GM23338 (cell line): ENCODE measurements at regions not wholly inside any gene's neighbourhood (a gene's known extent, or its start where the extent isn't known, plus 50 kb on each side); places are given as distances from the start of the nearest gene placed in this dataset.

Source experiments
- ATAC-seq: fragments of 200-7000 bp; cut with Tn5 transposase; 3 replicates; pipeline ENCODE4 v1.9.1; 2020
- DNase-seq: peaks from one replicate; pipeline ENCODE4 v3.0.0-alpha.2; 2015; ENCODE audit warnings: low spot score
- H2AFZ ChIP-seq: fragments of 200-600 bp; sonication (generic); 2 replicates; pipeline ENCODE4 v1.8.0; 2016; ENCODE audit warnings: antibody characterized with exemption, mild to moderate bottlenecking, moderate library complexity
- H3F3A ChIP-seq: fragments of 200-600 bp; sonication (generic); replicated peaks from 2 replicates; pipeline ENCODE4 v1.8.0; 2017; ENCODE audit warnings: antibody characterized with exemption, mixed run types, low read depth
- H3K27ac ChIP-seq: fragments of 200-600 bp; sonication (generic); 2 replicates; pipeline ENCODE4 v1.6.1; 2016; ENCODE audit warnings: low read depth
- H3K27me3 ChIP-seq: fragments of 200-600 bp; sonication (generic); 2 replicates; pipeline ENCODE4 v1.8.0; 2016; ENCODE audit warnings: mild to moderate bottlenecking, mixed run types, moderate library complexity; ENCODE audit not compliant: insufficient read depth
- H3K36me3 ChIP-seq: fragments of 200-600 bp; sonication (generic); 2 replicates; pipeline ENCODE4 v1.8.0; 2016; ENCODE audit warnings: mild to moderate bottlenecking; ENCODE audit not compliant: insufficient read depth
- H3K4me1 ChIP-seq: fragments of 200-600 bp; sonication (generic); 2 replicates; pipeline ENCODE4 v1.8.0; 2016; ENCODE audit warnings: mild to moderate bottlenecking, moderate library complexity; ENCODE audit not compliant: insufficient read depth
- H3K4me2 ChIP-seq: fragments of 200-600 bp; sonication (generic); 2 replicates; pipeline ENCODE4 v1.7.1; 2017; ENCODE audit warnings: mixed run types
- H3K4me3 ChIP-seq: fragments of 200-600 bp; sonication (generic); 2 replicates; pipeline ENCODE4 v1.6.1; 2016; ENCODE audit warnings: mixed run types
- H3K79me2 ChIP-seq: fragments of 200-600 bp; sonication (generic); replicated peaks from 2 replicates; pipeline ENCODE4 v1.8.0; 2017; ENCODE audit warnings: mild to moderate bottlenecking; ENCODE audit not compliant: insufficient read depth
- H3K9me2 ChIP-seq: fragments of 200-600 bp; sonication (generic); 2 replicates; pipeline ENCODE4 v1.8.0; 2017; ENCODE audit not compliant: insufficient read depth
- H4K20me1 ChIP-seq: fragments of 200-600 bp; sonication (generic); replicated peaks from 2 replicates; pipeline ENCODE4 v1.8.0; 2017; ENCODE audit warnings: mild to moderate bottlenecking; ENCODE audit not compliant: insufficient read depth
- H3K27ac Mint-ChIP-seq: 2 replicates; pipeline ENCODE4 v1.8.0; 2020; ENCODE audit warnings: inconsistent platforms, mild to moderate bottlenecking, moderate library complexity, mixed read lengths
- H3K27me3 Mint-ChIP-seq: 3 replicates; pipeline ENCODE4 v1.8.0; 2022; ENCODE audit warnings: low read depth, mild to moderate bottlenecking, moderate library complexity, mixed read lengths, inconsistent platforms; ENCODE audit not compliant: insufficient read depth, poor library complexity
- H3K36me3 Mint-ChIP-seq: 3 replicates; pipeline ENCODE4 v1.8.0; 2021; ENCODE audit warnings: low read depth, mild to moderate bottlenecking, inconsistent platforms, moderate library complexity, mixed read lengths
- H3K4me1 Mint-ChIP-seq: 3 replicates; pipeline ENCODE4 v1.8.0; 2020; ENCODE audit warnings: mild to moderate bottlenecking, inconsistent platforms, mixed read lengths
- H3K4me3 Mint-ChIP-seq: 3 replicates; pipeline ENCODE4 v1.8.0; 2021; ENCODE audit warnings: moderate library complexity, mild to moderate bottlenecking, inconsistent platforms, mixed read lengths
- H3K9me3 Mint-ChIP-seq: 3 replicates; pipeline ENCODE4 v1.8.0; 2020; ENCODE audit warnings: moderate library complexity, mild to moderate bottlenecking, inconsistent platforms, mixed read lengths
- CREB1 ChIP-seq: fragments of 250-450 bp; sonication (Bioruptor Pico); IDR thresholded peaks from 2 replicates; pipeline ENCODE4 v1.5.0; 2020; ENCODE audit warnings: low read depth, mild to moderate bottlenecking, moderate library complexity
- CTCF ChIP-seq, 2 experiments: fragments of 200-600 bp in 1 of 2; sonication (generic) in 1 of 2; conservative IDR thresholded peaks; 2 replicates each; pipeline versions ENCODE4 v1.5.1 to v1.6.1; 2016 to 2017; ENCODE audit warnings: antibody characterized with exemption in 2 of 2, low read depth in 2 of 2, mild to moderate bottlenecking in 2 of 2, moderate library complexity in 1 of 2
- EZH2 ChIP-seq: fragments of 200-600 bp; sonication (generic); IDR thresholded peaks from one replicate; pipeline ENCODE4 v1.8.0; 2017; ENCODE audit warnings: antibody characterized with exemption, mild to moderate bottlenecking, low read depth; ENCODE audit not compliant: unreplicated experiment
- EZH2phosphoT487 ChIP-seq: fragments of 200-600 bp; sonication (generic); IDR thresholded peaks from one replicate; pipeline ENCODE4 v1.8.1; 2018; ENCODE audit warnings: antibody characterized with exemption; ENCODE audit not compliant: unreplicated experiment
- JUNB ChIP-seq: IDR thresholded peaks from one replicate; pipeline ENCODE4 v1.6.1; 2016; ENCODE audit warnings: antibody characterized with exemption; ENCODE audit not compliant: unreplicated experiment
- POLR2AphosphoS5 ChIP-seq: IDR thresholded peaks from 2 replicates; pipeline ENCODE4 v1.6.1; 2016; ENCODE audit warnings: antibody characterized with exemption, low read depth
- STAT1 ChIP-seq: IDR thresholded peaks from one replicate; pipeline ENCODE4 v1.6.1; 2016; ENCODE audit warnings: antibody characterized with exemption; ENCODE audit not compliant: unreplicated experiment
- ZNF114 ChIP-seq: fragments of 250-450 bp; sonication (Bioruptor Pico); IDR thresholded peaks from 2 replicates; pipeline ENCODE4 v1.5.0; 2020; ENCODE audit warnings: mild to moderate bottlenecking, moderate library complexity
- ZNF331 ChIP-seq: fragments of 250-450 bp; sonication (Bioruptor Pico); IDR thresholded peaks from 2 replicates; pipeline ENCODE4 v1.5.0; 2020; ENCODE audit warnings: low read depth, mild to moderate bottlenecking, moderate library complexity
- ZNF462 ChIP-seq: fragments of 250-450 bp; sonication (Bioruptor Pico); IDR thresholded peaks from 2 replicates; pipeline ENCODE4 v1.5.0; 2020; ENCODE audit warnings: mild to moderate bottlenecking, moderate library complexity
- TF ChIP-seq, protein P1 (sequence below): IDR thresholded peaks from one replicate; pipeline ENCODE4 v1.6.1; 2018; ENCODE audit warnings: antibody characterized with exemption; ENCODE audit not compliant: unreplicated experiment
- TF ChIP-seq, protein P2 (sequence below): IDR thresholded peaks from 2 replicates; pipeline ENCODE4 v1.6.1; 2016; ENCODE audit warnings: antibody characterized with exemption

- TF ChIP-seq, protein P1, sequence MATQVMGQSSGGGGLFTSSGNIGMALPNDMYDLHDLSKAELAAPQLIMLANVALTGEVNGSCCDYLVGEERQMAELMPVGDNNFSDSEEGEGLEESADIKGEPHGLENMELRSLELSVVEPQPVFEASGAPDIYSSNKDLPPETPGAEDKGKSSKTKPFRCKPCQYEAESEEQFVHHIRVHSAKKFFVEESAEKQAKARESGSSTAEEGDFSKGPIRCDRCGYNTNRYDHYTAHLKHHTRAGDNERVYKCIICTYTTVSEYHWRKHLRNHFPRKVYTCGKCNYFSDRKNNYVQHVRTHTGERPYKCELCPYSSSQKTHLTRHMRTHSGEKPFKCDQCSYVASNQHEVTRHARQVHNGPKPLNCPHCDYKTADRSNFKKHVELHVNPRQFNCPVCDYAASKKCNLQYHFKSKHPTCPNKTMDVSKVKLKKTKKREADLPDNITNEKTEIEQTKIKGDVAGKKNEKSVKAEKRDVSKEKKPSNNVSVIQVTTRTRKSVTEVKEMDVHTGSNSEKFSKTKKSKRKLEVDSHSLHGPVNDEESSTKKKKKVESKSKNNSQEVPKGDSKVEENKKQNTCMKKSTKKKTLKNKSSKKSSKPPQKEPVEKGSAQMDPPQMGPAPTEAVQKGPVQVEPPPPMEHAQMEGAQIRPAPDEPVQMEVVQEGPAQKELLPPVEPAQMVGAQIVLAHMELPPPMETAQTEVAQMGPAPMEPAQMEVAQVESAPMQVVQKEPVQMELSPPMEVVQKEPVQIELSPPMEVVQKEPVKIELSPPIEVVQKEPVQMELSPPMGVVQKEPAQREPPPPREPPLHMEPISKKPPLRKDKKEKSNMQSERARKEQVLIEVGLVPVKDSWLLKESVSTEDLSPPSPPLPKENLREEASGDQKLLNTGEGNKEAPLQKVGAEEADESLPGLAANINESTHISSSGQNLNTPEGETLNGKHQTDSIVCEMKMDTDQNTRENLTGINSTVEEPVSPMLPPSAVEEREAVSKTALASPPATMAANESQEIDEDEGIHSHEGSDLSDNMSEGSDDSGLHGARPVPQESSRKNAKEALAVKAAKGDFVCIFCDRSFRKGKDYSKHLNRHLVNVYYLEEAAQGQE: no peak
- no peak for TF ChIP-seq EZH2phosphoT487
- no peak for TF ChIP-seq ZNF331
- TF ChIP-seq, protein P2, sequence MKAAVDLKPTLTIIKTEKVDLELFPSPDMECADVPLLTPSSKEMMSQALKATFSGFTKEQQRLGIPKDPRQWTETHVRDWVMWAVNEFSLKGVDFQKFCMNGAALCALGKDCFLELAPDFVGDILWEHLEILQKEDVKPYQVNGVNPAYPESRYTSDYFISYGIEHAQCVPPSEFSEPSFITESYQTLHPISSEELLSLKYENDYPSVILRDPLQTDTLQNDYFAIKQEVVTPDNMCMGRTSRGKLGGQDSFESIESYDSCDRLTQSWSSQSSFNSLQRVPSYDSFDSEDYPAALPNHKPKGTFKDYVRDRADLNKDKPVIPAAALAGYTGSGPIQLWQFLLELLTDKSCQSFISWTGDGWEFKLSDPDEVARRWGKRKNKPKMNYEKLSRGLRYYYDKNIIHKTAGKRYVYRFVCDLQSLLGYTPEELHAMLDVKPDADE: no peak
Observed at GRCh38 chr1:219987325-219987724, 59.0 kb upstream of the SLC30A10 start (continued).

- H3K4me3 Mint-ChIP-seq: no peak overlapping the region
- Histone ChIP-seq H3K79me2 (no peaks in the 10 kb centered on the region), H3K9me2 (no peaks in the 10 kb centered on the region), H3K4me1 (no peaks in the 10 kb centered on the region), H3K36me3 (peaks cover 50% of the 10 kb centered on the region), H3K27ac (no peak overlapping the region), H2AFZ (no peak overlapping the region), H3K4me2 (no peak overlapping the region), H3F3A (0 out of 2 replicates have a peak, but pooled peaks cover 2% of the 10 kb centered on the region), H3K4me3 (no peak overlapping the region), H4K20me1 (no peaks in the 10 kb centered on the region), H3K27me3 (no peaks in the 10 kb centered on the region)
- no peaks in the 10 kb centered on the region for H3K4me1 Mint-ChIP-seq
- H3K9me3 Mint-ChIP-seq: no peaks in the 10 kb centered on the region
- ATAC-seq (no peak), DNase-seq (no peak)
- H3K27me3 Mint-ChIP-seq: no peaks in the 10 kb centered on the region
- H3K27ac Mint-ChIP-seq: no peak overlapping the region
- peaks cover 52% of the 10 kb centered on the region for H3K36me3 Mint-ChIP-seq
- TF ChIP-seq JUNB (no peak), CREB1 (CRISPR knock-in tag) (no peak), CTCF (conservative IDR thresholded peaks at IDR 0.05; ENCODE audit: low read depth in 2 of 2) (no peak), ZNF114 (CRISPR knock-in tag) (no peak), ZNF462 (CRISPR knock-in tag) (no peak), EZH2 (no peak), ZNF331 (no peak), POLR2AphosphoS5 (no peak), STAT1 (no peak)
- TF ChIP-seq, protein P2: no peak
Observed at GRCh38 chr1:219985169-219985568, 56.8 kb upstream of the SLC30A10 start.
